Effector CD4-positive, alpha-beta T cell (primary cell): ENCODE measurements at regions not wholly inside any gene's neighbourhood (a gene's known extent, or its start where the extent isn't known, plus 50 kb on each side); places are given as distances from the start of the nearest gene placed in this dataset.
"Not testable (repeated sequence)": the region's sequence is repeated elsewhere in the genome, so short reads cannot be mapped to it uniquely, and the experiment has no call there.

Experiments used
- DNase-seq: peaks from one replicate; pipeline ENCODE4 v3.0.0-alpha.2; 2020

DNA sequence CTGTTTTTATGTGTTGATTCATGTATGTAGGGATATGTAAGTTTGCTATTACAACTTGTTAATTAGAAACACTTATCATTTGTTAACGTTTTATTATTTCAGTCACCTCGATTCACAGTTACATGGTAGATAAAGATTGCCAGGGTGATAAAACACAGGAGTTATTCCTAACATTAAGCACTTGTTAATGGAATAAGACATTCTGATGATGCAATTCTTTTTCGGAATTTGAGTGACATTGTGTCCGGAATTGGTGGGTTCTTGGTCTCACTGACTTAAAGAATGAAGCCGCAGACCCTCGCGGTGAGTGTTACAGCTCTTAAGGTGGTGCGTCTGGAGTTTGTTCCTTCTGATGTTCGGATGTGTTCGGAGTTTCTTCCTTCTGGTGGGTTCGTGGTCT is 624.0 kb upstream of the CITED2 start:
- DNase-seq, result not testable (repeated sequence)

DNA sequence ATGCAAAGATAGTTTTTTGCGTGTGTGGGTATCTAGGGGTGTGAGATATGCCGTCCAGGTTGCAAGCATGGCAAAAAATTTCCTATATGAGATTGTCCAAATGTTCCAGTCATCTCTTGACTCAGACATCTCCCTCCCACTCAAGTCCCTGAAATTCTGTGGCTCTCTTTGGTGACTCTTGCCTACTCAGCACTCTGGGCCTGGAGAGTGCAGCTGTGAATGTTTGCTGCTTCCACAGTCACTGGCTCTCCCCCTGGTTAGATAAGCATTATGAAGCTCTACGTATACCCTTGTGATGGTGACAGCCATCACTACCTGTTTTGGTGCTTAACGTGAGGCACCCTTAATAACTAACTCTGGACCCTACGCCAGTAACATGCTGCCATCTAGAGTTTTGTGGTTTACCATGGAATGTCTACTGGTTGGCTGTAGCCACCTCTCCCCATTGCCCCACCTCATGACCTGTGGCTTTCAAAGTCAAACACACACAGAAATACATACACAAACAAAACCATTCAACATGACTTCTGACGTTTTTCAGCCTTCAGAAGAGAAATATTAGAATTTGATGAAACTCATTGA is 621.9 kb upstream of the CITED2 start:
- DNase-seq, result no peak

DNA sequence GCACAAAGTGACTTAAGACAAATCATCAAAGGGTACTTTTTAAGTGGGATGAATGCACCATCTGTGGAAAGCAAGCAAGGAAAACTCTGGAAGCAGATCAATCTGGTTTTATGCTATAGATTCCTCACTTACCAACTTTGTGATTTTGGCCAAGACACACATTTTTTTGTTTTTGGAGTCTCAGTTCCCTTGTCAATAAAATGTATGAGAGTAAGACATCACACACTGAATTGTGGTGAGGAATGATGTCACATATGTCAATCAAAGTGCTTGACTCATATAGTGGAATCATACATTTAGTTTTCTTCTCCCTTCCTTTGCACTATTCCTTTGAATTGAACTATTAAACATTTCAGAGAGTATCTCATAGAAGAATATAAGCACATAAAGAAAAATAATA is 620.5 kb upstream of the CITED2 start:
- no peak for DNase-seq

DNA sequence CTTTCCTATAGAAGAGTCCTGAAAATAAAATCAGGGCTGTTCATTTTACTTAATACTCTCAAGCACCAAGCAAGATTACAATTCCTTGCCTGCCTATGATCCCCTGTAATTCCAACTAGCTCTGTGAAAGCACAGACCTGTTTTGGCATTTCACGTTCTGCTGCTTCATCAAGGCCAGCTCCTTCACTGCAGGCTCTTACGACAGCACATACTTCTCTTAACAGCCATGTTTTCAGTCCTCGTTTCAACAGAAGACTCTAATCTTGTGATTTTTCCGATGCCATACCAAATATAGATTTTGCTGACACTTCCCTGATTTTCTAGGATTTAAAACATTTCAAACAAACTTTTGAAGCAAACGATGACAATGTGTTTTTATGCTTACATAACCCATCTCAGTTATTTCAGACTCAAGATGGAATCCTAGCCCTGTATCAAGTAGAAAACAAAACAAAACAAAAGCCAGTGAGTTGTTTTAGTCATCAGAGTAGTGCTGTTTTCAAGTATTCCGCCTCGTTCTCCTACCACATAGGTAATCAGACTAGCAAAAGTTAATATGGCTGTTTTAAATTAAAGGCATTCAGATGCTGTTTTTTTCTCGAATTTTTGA is 616.5 kb upstream of the CITED2 start:
- no peak for DNase-seq

DNA sequence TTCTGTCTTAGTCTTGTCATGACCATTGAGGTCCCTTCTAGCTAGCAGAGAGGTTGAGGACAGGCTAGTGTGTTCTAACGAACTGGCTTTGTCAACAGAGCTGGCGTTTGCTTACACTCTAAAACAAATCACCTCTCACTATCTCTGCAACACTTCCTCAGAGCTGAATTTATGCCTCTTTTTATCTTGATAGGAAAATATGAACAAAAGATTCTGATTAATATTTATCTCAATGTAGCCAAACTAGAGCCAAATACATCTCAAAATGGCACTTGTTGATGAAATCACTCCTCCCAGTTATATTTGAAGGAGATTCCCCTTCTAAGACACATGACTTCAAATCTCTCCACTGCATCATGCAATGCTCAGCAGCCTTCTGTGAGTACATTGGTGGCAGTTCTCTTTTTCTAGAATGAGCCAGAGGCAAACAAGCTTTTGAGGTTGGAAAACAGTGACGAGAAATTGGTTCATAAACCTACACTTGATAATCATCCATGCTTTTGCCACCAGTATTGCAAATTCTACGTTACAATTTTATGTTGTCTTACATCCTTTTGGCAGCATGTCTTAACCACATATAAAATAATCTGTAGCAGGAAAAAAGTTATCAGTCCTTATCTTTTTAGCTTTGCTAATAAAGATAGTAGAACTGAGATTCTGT is 615.7 kb upstream of the CITED2 start:
- DNase-seq, result no peak

DNA sequence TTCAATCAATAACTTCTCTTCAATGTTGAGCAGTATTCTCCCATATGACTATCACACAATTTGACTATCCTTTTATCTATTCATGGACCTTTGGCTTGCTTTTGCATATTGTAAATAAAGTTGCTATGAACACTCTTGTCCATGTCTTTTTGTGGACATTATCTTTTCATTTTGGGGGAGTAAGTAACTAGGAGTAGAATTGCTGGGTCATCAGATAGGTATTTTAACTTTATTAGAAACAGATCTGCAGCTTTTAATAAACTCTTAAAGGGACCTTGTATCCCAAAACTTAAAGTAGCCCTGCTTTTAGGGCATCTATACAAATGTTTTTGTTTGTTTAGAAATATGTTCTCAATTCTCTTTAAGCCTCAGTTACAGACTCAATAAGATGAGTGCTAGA is 614.2 kb upstream of the CITED2 start:
- no peak for DNase-seq

DNA sequence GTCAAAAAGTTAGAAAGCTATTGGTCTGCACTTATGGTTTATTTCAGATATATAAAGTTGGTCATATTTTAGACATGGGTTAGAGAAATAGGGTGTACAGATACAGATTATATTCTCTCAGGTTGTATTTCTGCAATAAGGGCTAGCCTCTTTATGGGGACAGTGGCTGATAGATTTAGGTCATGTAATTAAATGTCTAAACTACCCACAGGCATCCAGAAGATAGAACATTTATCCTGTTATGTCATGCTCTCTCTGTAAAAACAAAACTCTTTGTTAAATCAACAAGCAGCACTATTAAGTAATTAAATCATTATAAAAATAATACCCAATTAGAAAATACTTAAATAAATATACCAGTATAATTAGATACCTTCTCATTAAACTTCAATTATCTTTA is 612.6 kb upstream of the CITED2 start:
- DNase-seq, result no peak

DNA sequence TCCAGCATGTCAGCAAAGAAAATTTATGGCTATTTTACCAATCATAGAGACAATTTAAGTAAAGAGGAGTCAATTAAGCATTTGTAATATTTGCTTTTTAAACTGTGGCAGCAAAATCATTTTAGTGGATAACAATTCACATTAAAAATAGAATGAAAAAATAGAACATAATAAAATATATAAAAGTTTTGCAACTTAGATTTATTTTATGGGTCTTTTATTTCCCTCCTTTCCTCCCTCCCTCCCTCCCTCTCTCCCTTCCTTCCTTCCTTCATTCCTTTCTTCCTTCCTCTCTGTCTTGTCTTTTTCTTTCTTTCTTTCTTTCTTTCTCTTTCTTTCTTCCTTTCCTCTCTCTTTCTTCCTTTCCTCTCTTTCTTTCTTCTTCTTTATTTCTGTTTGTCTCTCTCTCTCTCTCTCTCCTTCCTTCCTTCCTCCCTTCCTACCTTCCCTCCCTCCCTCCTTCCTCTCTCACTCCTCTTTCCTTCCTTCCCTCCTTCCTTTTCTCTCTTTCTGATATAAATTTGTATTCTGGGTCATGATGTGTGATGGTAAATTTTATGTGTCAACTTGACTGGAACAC is 610.9 kb upstream of the CITED2 start:
- DNase-seq, result no peak

DNA sequence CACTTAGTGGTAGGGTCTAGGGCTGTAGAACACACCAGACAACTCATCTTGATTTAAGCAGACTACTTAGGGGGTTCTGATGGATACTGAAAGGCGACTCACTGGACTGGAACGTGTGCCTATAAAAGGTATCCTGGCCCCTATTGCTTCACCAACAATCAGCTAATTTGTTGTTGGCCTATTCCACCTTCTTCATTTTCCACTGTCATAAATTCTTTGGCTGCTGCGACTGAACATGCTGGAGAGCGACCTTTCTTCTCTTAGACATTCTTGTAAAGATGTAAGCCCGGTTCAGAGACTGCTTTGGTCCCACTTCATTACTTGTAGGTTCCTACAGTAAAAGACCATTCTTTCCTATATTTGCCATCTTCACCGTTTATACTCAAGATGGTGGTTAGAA is 609.9 kb upstream of the CITED2 start:
- DNase-seq, result no peak

DNA sequence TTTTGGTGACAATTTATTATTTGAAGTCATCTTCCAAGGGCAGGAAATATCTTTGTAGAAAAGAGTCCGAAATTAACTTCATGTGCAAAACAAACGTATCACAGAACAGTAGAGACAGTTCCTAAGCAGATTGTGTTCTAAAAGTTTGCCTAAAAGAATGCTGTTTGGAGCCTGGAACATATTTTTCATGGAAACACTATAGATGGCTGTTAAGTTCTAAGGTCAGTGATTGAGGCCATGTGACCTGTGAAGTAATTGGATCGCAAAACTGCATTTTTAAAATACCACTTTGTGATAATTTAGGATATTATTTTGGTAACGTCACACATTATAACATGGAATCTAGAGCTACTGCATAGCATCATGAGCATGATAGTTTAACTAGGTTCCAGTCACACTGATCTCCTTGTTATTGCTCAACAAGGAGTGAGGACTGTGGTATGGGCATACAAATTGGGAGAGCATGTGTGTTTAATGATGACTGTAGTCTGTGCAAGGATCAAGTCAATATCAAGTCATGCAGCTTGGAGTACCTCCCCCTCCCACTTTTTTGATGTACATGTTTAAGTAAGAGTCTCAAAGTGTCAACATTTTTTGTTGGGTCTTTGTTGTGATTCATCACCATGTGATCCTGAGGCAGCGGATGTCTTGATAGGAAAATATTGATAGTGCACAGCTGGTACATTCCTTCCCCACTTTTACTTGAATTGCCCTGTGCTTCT is 609.3 kb upstream of the CITED2 start:
- no peak for DNase-seq

DNA sequence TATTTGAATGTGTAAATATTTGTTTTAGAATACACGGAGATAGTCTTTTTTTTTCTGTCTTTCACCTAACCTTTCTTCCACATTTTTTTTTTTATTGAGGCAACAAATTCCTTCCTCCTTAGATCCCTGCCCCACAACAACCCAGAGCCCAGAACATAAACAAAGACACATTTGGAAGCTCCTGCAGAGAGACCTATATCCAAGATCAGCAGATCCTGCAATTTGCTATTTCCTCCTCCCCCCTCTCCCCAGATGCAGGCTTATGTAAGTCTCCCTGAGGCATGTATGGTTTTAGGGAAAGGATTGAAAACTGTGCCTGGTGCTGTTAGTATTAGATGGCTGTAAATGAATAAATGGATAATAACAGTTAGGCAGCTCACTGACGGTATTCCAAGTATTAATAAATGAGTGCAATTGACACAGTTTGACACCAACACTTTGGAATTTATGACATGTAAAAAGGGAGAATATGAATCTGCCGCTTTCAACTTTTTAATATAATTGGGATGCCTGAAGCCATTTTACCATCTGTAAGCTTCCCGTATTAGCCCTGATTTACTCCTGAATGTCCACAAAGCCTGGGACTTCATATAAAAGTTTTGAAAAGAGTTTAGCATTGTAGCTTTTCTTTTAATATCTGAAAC is 608.3 kb upstream of the CITED2 start:
- DNase-seq, result no peak

DNA sequence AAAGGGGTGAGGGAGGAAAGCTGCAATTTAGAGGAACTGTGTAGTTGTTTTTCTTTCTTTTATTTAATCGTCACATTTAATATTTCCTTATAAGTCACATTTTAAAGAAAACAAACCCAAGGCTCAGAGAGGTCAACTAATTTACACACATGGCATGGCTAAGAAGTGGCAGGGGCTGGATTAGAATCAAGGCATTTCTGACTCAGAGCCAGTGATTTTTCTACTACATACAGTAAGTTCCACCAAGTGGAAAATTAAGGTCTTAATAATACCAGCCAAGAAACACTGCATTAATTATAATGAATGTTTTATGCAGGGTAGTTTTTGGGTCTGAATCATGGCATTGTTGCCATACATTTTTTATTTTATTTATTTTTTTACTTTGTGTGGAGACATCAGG is 607.7 kb upstream of the CITED2 start:
- DNase-seq, result no peak

DNA sequence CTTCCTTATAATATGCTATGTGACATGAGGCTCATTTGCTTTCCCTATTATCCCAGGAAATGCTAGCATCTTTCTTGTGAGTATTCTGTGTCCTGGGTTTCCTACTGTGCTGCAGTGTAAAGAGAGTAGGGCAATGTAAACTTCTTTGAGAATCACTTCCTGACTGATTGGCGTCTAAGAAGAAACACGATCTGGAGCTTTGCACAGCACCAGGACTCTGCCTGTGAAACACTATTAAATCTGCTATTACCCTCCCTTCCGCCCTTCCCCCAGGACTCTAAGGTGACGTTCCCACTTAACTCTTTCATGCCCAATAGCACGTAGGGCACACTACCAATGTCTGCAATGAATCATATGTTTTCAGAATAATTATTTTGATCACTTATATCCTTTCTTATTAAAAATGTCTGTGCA is 607.3 kb upstream of the CITED2 start:
- no peak for DNase-seq

DNA sequence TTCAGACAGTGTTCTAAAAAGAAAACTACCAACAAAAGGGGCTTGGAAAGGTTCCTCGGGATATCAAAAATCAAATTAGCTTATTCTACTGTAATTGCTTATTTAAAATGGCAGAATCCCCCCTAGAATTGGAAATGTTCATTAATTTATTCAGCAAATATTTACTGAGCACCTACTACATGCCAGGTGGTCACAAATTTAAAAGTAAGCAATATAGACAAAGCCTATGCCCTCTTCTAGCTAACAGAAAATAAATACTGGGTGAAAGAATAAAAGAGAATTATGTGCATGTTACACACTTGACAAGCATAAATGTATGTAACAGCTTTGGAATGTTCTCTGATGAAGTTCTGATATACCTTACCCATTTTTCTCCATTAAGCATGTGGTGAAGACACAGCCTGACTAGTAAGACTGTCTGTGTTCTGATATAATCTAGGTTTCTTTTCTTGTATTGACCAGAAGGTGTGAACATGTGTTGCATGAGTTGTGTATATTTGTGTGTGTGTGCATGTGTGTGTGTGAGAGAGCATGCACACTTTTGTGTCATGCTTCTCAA is 606.7 kb upstream of the CITED2 start:
- DNase-seq, result no peak

DNA sequence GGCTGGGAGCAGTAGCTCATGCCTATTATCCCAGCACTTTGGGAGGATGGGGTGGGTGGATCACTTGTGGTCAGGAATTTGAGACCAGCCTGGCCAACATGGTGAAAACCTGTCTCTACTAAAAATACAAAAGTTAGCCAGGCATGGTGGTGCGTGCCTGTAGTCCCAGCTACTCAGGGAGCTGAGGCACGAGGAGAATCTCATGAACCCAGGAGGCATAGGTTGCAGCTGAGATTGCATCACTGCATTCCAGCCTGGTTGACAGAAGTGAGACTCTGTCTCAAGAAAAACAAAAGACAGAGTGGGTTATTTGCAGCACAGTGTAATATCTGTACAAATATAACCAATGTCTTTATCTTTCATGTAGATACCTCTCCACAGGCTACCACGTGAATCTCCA is 606.2 kb upstream of the CITED2 start:
- DNase-seq, result not testable (repeated sequence)

DNA sequence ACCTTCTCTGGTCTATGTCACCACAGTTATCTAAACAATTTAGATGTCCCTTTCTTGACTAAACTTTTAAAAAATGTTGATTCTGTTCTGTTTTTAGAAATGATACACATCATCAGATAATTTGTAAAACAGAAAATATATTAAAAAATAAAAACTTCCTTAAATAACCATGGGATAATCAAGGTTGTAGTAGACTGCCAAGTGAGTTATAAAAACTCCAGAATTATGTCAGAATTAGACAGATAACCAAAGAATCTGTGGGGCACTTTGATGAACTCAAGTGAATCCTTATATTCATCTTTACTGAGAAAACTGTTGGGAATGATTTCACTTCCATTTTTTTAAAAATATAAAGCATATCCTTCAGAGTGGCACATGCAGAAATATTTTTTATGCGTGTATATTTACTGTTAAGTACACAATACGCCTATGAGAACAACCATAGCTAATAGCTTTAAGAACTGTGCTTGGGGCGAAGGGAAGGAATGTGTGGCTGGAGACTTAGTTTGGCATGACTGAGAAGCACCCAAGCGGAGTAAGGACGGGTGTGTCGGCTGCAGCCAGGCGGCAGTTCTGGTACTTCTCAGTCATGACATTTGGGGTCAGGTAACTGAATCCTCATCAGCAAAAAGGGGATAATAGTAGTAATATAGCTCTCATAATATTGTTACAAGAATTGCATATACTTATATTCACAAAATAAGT is 604.7 kb upstream of the CITED2 start:
- DNase-seq, result no peak

DNA sequence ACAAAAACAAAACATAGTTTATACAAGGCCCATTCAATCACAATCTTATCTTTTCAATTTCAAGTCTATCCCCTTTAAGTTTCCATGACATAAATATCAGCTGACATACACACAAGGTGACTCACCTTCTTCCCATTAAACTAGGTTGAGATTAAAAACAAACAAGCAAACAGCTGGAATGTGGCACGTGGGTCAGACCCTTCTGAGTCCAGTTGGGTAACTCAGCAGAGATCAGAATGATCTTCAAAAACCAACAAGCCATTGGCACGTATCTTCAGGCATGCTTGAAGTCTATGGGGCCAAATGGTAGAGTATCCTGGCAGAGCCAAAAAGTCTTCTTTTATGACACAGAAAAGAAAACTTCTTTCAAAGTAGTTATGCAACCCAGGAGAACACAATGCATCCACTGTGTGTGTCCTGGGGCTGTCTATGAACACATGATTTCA is 603.5 kb upstream of the CITED2 start:
- no peak for DNase-seq

DNA sequence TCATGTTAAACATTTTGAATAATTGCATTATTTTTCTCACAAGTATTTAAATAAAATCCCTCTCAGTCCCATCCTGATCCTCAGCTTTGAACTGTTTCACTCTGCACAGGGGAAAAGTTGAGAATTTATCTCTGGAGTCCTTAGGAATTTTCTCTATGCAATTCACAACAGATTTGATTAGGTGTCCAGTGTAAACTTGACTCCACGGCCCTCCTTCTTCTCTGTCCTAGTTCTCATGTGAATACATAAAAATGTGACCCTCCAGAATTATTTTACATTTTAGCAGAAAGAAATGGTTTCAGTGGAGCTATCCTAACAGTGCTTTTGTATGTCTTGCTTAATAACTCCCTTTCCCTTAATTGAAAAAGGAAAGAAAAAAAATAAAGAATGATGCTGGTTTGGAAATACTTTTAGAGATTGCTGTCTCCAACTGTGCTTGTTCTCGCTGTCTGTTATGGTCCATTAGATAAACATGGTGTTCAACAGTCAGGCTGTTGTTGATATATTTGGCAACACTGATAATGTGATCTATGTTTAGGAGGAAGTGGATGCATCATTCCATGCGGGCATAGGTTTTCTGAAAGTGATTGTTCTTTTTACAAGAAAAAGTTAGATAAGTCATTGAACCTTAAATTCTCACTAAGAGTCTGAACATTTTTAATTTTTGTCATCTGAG is 599.4 kb upstream of the CITED2 start:
- DNase-seq, result no peak

DNA sequence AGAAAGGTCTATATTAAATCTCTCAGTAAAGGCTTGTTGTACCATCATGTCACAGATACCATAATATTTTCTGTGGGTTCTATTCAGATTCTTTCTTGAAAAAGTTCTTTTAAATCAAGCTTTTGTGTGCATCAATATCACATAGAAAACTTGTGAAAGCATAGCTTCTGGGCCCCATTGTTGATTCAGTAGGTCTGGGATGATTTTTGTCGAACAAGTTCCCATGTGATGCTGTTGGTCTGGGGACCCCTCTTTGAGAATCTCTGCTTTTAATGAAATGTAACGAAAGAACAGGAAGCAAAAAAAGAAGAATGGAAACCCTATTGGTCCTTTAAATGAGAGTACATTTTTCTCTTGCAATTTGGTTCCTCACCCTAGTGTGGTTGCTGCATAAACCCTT is 597.7 kb upstream of the CITED2 start:
- DNase-seq, result no peak

DNA sequence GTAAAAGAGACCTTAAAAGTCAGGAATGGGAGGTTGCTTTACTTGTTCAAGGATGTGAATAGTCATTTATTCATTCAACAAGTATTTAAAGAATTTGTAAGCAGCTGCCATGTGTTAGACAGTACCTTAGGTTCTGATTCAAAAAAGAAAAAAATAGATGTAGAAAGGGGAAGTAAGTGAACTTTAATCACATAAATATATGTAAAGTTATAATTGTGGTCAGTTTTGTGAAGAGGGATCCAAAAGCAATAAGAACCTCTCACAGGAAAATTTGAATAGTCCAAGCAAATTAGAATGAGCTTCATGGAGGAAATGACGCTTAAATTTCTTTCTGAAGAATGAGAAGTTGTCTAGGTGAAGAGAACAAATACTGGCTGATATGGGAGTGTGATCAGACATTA is 596.1 kb upstream of the CITED2 start:
- DNase-seq, result no peak

DNA sequence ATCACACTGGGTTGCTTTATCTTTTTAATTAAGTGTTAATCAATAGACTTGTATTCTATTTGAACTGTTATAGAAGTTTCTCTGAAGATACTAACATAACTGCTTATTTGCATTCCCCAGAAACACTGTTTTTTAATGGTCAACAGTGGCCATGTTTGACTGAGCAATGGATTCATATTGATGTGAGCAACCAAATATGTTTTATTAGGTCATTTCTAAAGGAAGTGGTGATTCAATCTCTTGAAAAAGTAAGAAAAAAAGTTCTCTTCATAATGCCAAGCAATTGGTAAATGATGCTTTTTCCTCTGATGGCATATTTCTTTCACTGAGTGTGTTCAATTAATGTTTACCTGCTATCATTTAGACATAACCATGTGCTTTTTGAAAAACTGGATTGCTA is 593.0 kb upstream of the CITED2 start:
- DNase-seq, result no peak
